HUES6 (cell line): ENCODE measurements at regions not wholly inside any gene's neighbourhood (a gene's known extent, or its start where the extent isn't known, plus 50 kb on each side); places are given as distances from the start of the nearest gene placed in this dataset.

Experiments used
- H3K27ac ChIP-seq: 2 replicates; pipeline ENCODE4 v1.7.0; 2013; ENCODE audit warnings: low read depth, mild to moderate bottlenecking, low read length, inconsistent platforms
- H3K27me3 ChIP-seq: 2 replicates; pipeline ENCODE4 v1.6.1; 2013; ENCODE audit warnings: low read length; ENCODE audit not compliant: control insufficient read depth, insufficient read depth
- H3K36me3 ChIP-seq: 2 replicates; pipeline ENCODE4 v1.6.1; 2013; ENCODE audit warnings: low read length; ENCODE audit not compliant: control insufficient read depth, insufficient read depth
- H3K4me1 ChIP-seq: 2 replicates; pipeline ENCODE4 v1.6.1; 2013; ENCODE audit warnings: low read length; ENCODE audit not compliant: control insufficient read depth, insufficient read depth
- H3K4me3 ChIP-seq: 2 replicates; pipeline ENCODE4 v1.5.1; 2013; ENCODE audit warnings: low read depth, low read length
- H3K9ac ChIP-seq: one replicate; pipeline ENCODE4 v1.6.1; 2013; ENCODE audit warnings: mild to moderate bottlenecking, low read length
- H3K9me3 ChIP-seq: 2 replicates; pipeline ENCODE4 v1.6.1; 2013; ENCODE audit warnings: low read depth, low read length; ENCODE audit not compliant: control insufficient read depth, insufficient read depth

GRCh38 chr2:11058129-11058528 is 97.1 kb upstream of the SLC66A3 start:
- Histone ChIP-seq H3K4me3 (no peak overlapping the region), H3K27me3 (no peaks in the 10 kb centered on the region), H3K9ac (no peak overlapping the region), H3K4me1 (no peaks in the 10 kb centered on the region), H3K9me3 (0 out of 2 replicates have a peak, but pooled peaks cover 3% of the 10 kb centered on the region), H3K27ac (no peak overlapping the region), H3K36me3 (no peaks in the 10 kb centered on the region)

- H3K9me3 ChIP-seq = 0 out of 2 replicates have a peak, but pooled peaks cover 3% of the 10 kb centered on the region
- no peaks in the 10 kb centered on the region for H3K27me3 ChIP-seq
- no peak overlapping the region for H3K9ac ChIP-seq
- H3K36me3 ChIP-seq = no peaks in the 10 kb centered on the region
- no peaks in the 10 kb centered on the region for H3K4me1 ChIP-seq
- no peak overlapping the region for H3K27ac ChIP-seq
- no peak overlapping the region for H3K4me3 ChIP-seq
These were observed 94.7 kb upstream of the SLC66A3 start for GRCh38 chr2:11060376-11061169.

GRCh38 chr2:11065833-11066485 is 89.3 kb upstream of the SLC66A3 start:
- Histone ChIP-seq H3K4me1 (0 out of 2 replicates have a peak, but pooled peaks cover under 1% of the 10 kb centered on the region), H3K36me3 (no peaks in the 10 kb centered on the region), H3K9ac (no peak overlapping the region), H3K27me3 (no peaks in the 10 kb centered on the region), H3K9me3 (0 out of 2 replicates have a peak, but pooled peaks cover 2% of the 10 kb centered on the region), H3K27ac (no peak overlapping the region), H3K4me3 (no peak overlapping the region)

GRCh38 chr2:11067221-11068078 is 87.8 kb upstream of the SLC66A3 start:
- no peak overlapping the region for H3K27ac ChIP-seq
- H3K9ac ChIP-seq = no peak overlapping the region
- no peak overlapping the region for H3K4me3 ChIP-seq
- peaks cover 15% of the 10 kb centered on the region for H3K4me1 ChIP-seq
- no peaks in the 10 kb centered on the region for H3K27me3 ChIP-seq
- H3K9me3 ChIP-seq = no peaks in the 10 kb centered on the region; the same call in 1 of the 2 replicates
- no peaks in the 10 kb centered on the region for H3K36me3 ChIP-seq

- Histone ChIP-seq H3K36me3 (no peaks in the 10 kb centered on the region), H3K9me3 (no peaks in the 10 kb centered on the region; the same call in 1 of the 2 replicates), H3K27me3 (no peaks in the 10 kb centered on the region), H3K4me3 (no peak overlapping the region), H3K4me1 (peaks cover 21% of the 10 kb centered on the region), H3K27ac (no peak overlapping the region), H3K9ac (no peak overlapping the region)
These were observed 87.1 kb upstream of the SLC66A3 start for GRCh38 chr2:11068079-11068741.

GRCh38 chr2:11068856-11069526 is 86.3 kb upstream of the SLC66A3 start:
- H3K36me3 ChIP-seq = no peaks in the 10 kb centered on the region

GRCh38 chr2:11069566-11070185 is 85.6 kb upstream of the SLC66A3 start:
- H3K27me3 ChIP-seq = no peaks in the 10 kb centered on the region
- no peaks in the 10 kb centered on the region; the same call in 1 of the 2 replicates for H3K9me3 ChIP-seq
- H3K4me3 ChIP-seq = no peak overlapping the region
- peaks cover 21% of the 10 kb centered on the region for H3K4me1 ChIP-seq
- no peaks in the 10 kb centered on the region for H3K36me3 ChIP-seq
- H3K27ac ChIP-seq = no peak overlapping the region
- no peak overlapping the region for H3K9ac ChIP-seq

More at GRCh38 chr2:11068856-11069526, 86.3 kb upstream of the SLC66A3 start:
- Histone ChIP-seq H3K27me3 (no peaks in the 10 kb centered on the region), H3K9ac (no peak overlapping the region), H3K27ac (no peak overlapping the region), H3K4me3 (no peak overlapping the region), H3K9me3 (no peaks in the 10 kb centered on the region; the same call in 1 of the 2 replicates), H3K4me1 (peaks cover 21% of the 10 kb centered on the region)

- Histone ChIP-seq H3K4me3 (no peak overlapping the region), H3K27me3 (no peaks in the 10 kb centered on the region), H3K9ac (no peak overlapping the region), H3K27ac (no peak overlapping the region), H3K36me3 (no peaks in the 10 kb centered on the region), H3K4me1 (peaks cover 21% of the 10 kb centered on the region), H3K9me3 (no peaks in the 10 kb centered on the region; the same call in 1 of the 2 replicates)
These were observed 84.1 kb upstream of the SLC66A3 start for GRCh38 chr2:11071211-11071610.

GRCh38 chr2:11071939-11072338 is 83.3 kb upstream of the SLC66A3 start:
- Histone ChIP-seq H3K27me3 (no peaks in the 10 kb centered on the region), H3K36me3 (no peaks in the 10 kb centered on the region), H3K9me3 (no peaks in the 10 kb centered on the region; the same call in 1 of the 2 replicates), H3K9ac (no peak overlapping the region), H3K4me1 (peaks cover 21% of the 10 kb centered on the region), H3K4me3 (no peak overlapping the region), H3K27ac (no peak overlapping the region)
